ENCODE measurements at regions not wholly inside any gene's neighbourhood (a gene's known extent, or its start where the extent isn't known, plus 50 kb on each side); places are given as distances from the start of the nearest gene placed in this dataset.

GRCh38 chr2:104102615-104103014 lies 751.3 kb upstream of the POU3F3 start:
- no peak for TF ChIP-seq Cebpa-rat (IDR thresholded peaks at IDR 0.05)
- H3K4me2 ChIP-seq = no peak overlapping the region
- no peak overlapping the region for H3K4me3 ChIP-seq
- H3K4me1 ChIP-seq = no peaks in the 10 kb centered on the region
- no peak overlapping the region for H3K27ac ChIP-seq
- no peaks in the 10 kb centered on the region for H4K20me1 ChIP-seq
- H3K9me3 ChIP-seq (replicated peaks in 1 of 11) = no peaks in the 10 kb centered on the region
- no peak overlapping the region for H3K9ac ChIP-seq
- H3K27me3 ChIP-seq = no peaks in the 10 kb centered on the region
- H3K36me3 ChIP-seq = no peaks in the 10 kb centered on the region

DNA sequence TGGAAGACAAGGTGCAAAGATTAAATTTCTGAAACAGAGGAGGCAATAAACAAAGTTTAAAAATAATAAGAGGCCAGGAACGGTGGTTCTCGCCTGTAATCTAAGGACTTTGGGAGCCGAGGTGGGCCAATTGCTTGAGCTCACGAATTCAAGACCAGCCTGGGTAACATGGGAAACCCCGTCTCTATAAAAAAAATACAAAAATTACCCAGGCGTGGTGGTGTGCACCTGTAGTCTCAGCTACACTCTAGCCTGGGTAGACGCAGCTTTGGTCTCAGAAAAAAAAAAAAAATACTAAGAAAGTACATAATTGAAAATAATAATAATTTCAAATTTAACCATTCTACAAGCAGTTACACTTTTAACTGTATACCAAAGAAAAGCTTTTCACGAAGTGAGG lies 744.6 kb upstream of the POU3F3 start:
- no peak overlapping the region for H3K9ac ChIP-seq
- no peak overlapping the region for H3K27ac ChIP-seq
- H4K20me1 ChIP-seq = no peaks in the 10 kb centered on the region
- no peaks in the 10 kb centered on the region for H3K27me3 ChIP-seq
- H3K4me3 ChIP-seq = no peak overlapping the region
- H3K4me2 ChIP-seq = no peak overlapping the region
- no peaks in the 10 kb centered on the region for H3K9me3 ChIP-seq (replicated peaks in 1 of 11)
- H3K36me3 ChIP-seq = no peaks in the 10 kb centered on the region
- TF ChIP-seq Cebpa-rat (IDR thresholded peaks at IDR 0.05) = no peak
- H3K4me1 ChIP-seq = no peaks in the 10 kb centered on the region

DNA sequence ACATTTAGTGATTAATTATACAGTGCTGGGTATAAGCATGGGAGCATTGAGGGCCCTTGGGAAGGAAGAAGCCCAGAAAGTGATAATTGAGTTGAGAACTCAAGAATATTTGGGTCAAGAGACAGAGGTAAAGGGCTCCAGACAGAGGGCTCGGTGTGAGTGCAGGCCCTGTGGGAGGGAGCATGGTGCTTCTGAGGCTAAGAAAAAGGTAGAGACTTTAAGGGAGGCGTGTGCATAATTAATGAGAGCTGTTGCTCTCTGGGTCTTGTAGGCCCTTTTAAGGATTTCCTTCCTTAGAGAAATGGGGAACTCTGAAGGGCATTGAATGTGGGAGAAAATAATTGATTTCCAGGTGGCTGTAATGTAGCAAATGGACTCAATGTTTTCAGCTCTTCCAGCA lies 735.0 kb upstream of the POU3F3 start:
- H3K9me3 ChIP-seq (replicated peaks in 1 of 11) = no peaks in the 10 kb centered on the region
- no peak overlapping the region for H3K4me2 ChIP-seq
- no peaks in the 10 kb centered on the region for H3K36me3 ChIP-seq
- no peak for TF ChIP-seq Cebpa-rat (IDR thresholded peaks at IDR 0.05)
- no peak overlapping the region for H3K9ac ChIP-seq
- no peaks in the 10 kb centered on the region for H3K4me1 ChIP-seq
- no peaks in the 10 kb centered on the region for H3K27me3 ChIP-seq
- no peak overlapping the region for H3K4me3 ChIP-seq
- no peaks in the 10 kb centered on the region for H4K20me1 ChIP-seq
- H3K27ac ChIP-seq = no peak overlapping the region

DNA sequence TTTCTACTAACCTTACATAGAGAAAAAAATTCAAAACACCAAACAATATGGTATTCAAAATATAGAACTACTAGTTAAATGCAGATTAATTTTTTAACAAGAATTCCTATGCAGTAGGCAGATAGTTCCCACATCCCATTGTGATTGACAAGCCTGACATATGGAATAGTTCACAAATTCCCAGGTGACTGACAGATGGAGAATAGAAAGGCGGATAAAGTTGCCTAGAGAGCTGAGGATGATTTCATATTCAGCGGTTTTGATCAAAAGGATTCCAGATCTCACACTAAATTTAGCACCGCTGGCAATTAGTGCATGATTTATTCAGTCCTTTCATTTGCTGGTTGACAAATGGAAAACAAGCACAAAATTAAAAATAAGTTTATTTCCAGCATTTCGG lies 733.7 kb upstream of the POU3F3 start:
- Histone ChIP-seq H3K27ac (no peak overlapping the region), H3K4me1 (no peaks in the 10 kb centered on the region), H3K9me3 (replicated peaks in 1 of 11) (no peaks in the 10 kb centered on the region), H3K27me3 (no peaks in the 10 kb centered on the region), H3K4me2 (no peak overlapping the region), H3K9ac (no peak overlapping the region), H3K4me3 (no peak overlapping the region), H4K20me1 (no peaks in the 10 kb centered on the region), H3K36me3 (no peaks in the 10 kb centered on the region)
- no peak for TF ChIP-seq Cebpa-rat (IDR thresholded peaks at IDR 0.05)

GRCh38 chr2:104125096-104125495 lies 728.8 kb upstream of the POU3F3 start:
- Histone ChIP-seq H3K4me1 (no peaks in the 10 kb centered on the region), H3K9me3 (replicated peaks in 1 of 11) (no peaks in the 10 kb centered on the region), H3K36me3 (no peaks in the 10 kb centered on the region), H3K27ac (no peak overlapping the region), H3K4me3 (no peak overlapping the region), H3K4me2 (no peak overlapping the region), H3K9ac (no peak overlapping the region), H3K27me3 (no peaks in the 10 kb centered on the region), H4K20me1 (no peaks in the 10 kb centered on the region)
- TF ChIP-seq Cebpa-rat (IDR thresholded peaks at IDR 0.05) = no peak

GRCh38 chr2:104127049-104127770 lies 726.7 kb upstream of the POU3F3 start:
- Histone ChIP-seq H3K27ac (no peak overlapping the region), H3K36me3 (no peaks in the 10 kb centered on the region), H3K9ac (no peak overlapping the region), H3K27me3 (no peaks in the 10 kb centered on the region), H3K9me3 (replicated peaks in 1 of 11) (no peaks in the 10 kb centered on the region), H3K4me3 (no peak overlapping the region), H4K20me1 (no peaks in the 10 kb centered on the region), H3K4me1 (no peaks in the 10 kb centered on the region), H3K4me2 (no peak overlapping the region)
- TF ChIP-seq Cebpa-rat (IDR thresholded peaks at IDR 0.05) = no peak

- no peaks in the 10 kb centered on the region for H3K9me3 ChIP-seq (replicated peaks in 1 of 11)
- no peaks in the 10 kb centered on the region for H4K20me1 ChIP-seq
- H3K4me2 ChIP-seq = no peak overlapping the region
- H3K9ac ChIP-seq = no peak overlapping the region
- H3K27me3 ChIP-seq = no peaks in the 10 kb centered on the region
- H3K27ac ChIP-seq = no peak overlapping the region
- no peaks in the 10 kb centered on the region for H3K4me1 ChIP-seq
- H3K4me3 ChIP-seq = no peak overlapping the region
- TF ChIP-seq Cebpa-rat (IDR thresholded peaks at IDR 0.05) = no peak
- no peaks in the 10 kb centered on the region for H3K36me3 ChIP-seq
Observed at GRCh38 chr2:104140361-104140760, 713.6 kb upstream of the POU3F3 start.

- no peaks in the 10 kb centered on the region for H3K9me3 ChIP-seq (replicated peaks in 1 of 11)
- TF ChIP-seq Cebpa-rat (IDR thresholded peaks at IDR 0.05) = no peak
- no peak overlapping the region for H3K4me2 ChIP-seq
- no peak overlapping the region for H3K9ac ChIP-seq
- no peaks in the 10 kb centered on the region for H3K4me1 ChIP-seq
- no peak overlapping the region for H3K4me3 ChIP-seq
- H4K20me1 ChIP-seq = no peaks in the 10 kb centered on the region
- no peaks in the 10 kb centered on the region for H3K27me3 ChIP-seq
- H3K36me3 ChIP-seq = no peaks in the 10 kb centered on the region
- no peak overlapping the region for H3K27ac ChIP-seq
Observed at GRCh38 chr2:104158191-104158590, 695.7 kb upstream of the POU3F3 start.

DNA sequence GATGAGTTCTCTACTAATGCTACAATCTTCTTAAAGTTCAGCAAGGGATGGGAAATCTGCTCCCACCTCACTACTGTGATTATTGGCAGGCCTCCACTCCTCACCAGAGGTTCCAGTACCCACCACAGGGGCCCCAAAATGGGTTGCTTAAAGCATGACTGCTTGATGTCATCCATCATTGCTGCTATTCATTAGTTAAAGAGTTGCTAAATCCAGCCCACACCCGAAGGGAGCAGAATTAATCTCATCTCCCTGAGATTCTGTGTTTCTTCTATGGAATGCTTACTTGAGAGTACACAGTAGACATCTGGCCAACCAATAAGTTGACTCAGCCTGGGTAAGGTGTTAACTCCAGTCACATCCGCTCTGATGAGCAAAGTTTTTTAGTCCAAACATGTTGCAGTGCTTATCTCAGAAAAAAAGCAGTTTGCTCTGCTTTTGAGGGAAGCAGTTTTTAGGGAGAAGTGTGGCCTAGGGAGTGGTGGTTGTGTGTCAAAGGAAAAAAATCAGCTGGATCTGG lies 690.2 kb upstream of the POU3F3 start:
- H3K36me3 ChIP-seq = no peaks in the 10 kb centered on the region
- no peaks in the 10 kb centered on the region for H4K20me1 ChIP-seq
- no peaks in the 10 kb centered on the region for H3K27me3 ChIP-seq
- no peaks in the 10 kb centered on the region for H3K9me3 ChIP-seq (replicated peaks in 1 of 11)
- H3K27ac ChIP-seq = no peak overlapping the region
- no peak for TF ChIP-seq Cebpa-rat (IDR thresholded peaks at IDR 0.05)
- H3K4me3 ChIP-seq = no peak overlapping the region
- H3K4me1 ChIP-seq = no peaks in the 10 kb centered on the region
- H3K4me2 ChIP-seq = no peak overlapping the region
- no peak overlapping the region for H3K9ac ChIP-seq

GRCh38 chr2:104164721-104165252 lies 689.1 kb upstream of the POU3F3 start:
- Histone ChIP-seq H4K20me1 (no peaks in the 10 kb centered on the region), H3K4me1 (no peaks in the 10 kb centered on the region), H3K9me3 (replicated peaks in 1 of 11) (no peaks in the 10 kb centered on the region), H3K4me3 (no peak overlapping the region), H3K27me3 (no peaks in the 10 kb centered on the region), H3K36me3 (no peaks in the 10 kb centered on the region), H3K27ac (no peak overlapping the region), H3K4me2 (no peak overlapping the region), H3K9ac (no peak overlapping the region)
- TF ChIP-seq Cebpa-rat (IDR thresholded peaks at IDR 0.05) = no peak

Data from BLaER1 treated with 17β-estradiol and CSF1 and Interleukin-3, amounts not matched to agents 10 nM and 100 nM (cell line).